HG03342 (cell line): ENCODE measurements at regions not wholly inside any gene's neighbourhood (a gene's known extent, or its start where the extent isn't known, plus 50 kb on each side); places are given as distances from the start of the nearest gene placed in this dataset.
"Not testable (repeated sequence)": the region's sequence is repeated elsewhere in the genome, so short reads cannot be mapped to it uniquely, and the experiment has no call there.

Source experiments
- ATAC-seq: cut with Tn5 transposase; IDR thresholded peaks from one replicate; pipeline ENCODE4 v1.9.1; 2021; ENCODE audit warnings: mild to moderate bottlenecking, moderate library complexity; ENCODE audit not compliant: unreplicated experiment

GRCh38 chr17:37829592-37830123, 84.8 kb upstream of the HNF1B start:
- ATAC-seq, result peak; percentile 40

DNA sequence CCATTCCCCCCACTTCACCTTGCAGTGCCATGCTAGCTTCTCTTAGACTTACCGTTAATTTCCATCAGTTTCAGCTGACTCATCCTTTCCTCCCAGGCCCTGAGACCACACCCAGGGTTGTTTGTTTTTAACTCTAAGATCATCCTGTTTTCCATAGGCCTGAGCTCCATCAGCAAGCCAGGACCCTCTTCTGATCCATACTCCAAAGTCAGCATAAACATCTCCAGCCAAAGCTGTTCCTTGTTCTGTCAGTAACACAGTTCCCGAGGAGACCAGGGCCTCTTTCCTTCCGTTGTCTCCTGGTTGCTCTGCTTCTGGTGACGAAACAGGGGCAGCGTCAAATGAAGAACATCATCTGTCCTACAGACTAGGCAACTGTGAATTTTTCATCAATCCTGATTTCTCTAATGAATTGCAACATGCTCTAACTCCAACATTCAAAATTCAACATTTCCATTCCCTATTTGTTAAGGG, 83.8 kb upstream of the HNF1B start:
- ATAC-seq, result no peak

GRCh38 chr17:37827905-37828650, 83.2 kb upstream of the HNF1B start:
- no peak for ATAC-seq

GRCh38 chr17:37826497-37827430, 81.9 kb upstream of the HNF1B start:
- ATAC-seq, result no peak

- no peak for ATAC-seq
Observed at GRCh38 chr17:37825851-37826250, 81.0 kb upstream of the HNF1B start.

DNA sequence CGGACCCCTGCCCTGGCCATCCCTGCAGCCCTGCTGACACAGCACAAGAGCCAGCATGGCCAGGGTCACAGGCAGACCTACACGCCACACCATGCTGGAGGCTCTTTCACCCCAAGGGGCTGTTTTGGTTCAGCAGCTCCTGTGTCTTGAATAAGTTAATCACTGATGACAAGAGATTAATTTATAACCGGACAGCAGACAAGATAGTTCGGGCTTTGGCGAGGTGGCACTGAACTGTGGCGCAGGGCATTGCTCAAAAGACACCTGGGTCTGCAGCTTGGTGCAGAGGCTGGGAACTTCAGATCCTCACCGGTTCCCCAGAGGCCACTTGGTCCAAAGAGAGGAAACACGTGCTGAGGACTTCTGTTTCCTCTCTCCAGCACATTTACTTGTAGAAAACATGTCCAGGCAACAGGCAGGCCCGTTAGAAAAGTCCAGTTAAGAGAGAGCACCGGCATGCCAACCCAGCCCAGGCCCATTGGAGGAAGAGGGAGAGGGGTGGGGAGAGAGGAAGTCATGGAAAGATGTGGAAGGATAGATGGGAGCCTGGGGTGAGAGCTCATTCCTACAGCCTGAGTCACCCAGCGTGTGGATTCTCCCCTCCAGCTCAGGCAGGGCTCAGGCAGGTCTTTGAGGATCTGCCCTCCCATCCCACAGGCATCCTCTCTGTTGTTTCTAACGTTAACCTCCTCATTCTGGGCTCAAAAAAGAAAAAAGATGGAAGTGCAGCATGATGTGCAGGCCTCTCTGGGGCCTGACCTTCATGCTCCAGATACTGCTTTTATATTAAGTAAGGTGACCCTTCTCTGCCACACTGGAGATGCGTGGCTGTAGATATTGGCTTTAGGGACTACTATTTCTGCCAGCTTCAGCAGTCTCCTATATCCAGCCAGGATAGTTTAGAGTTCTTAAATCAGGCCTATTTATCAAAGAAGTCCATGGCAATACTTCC, 80.0 kb upstream of the HNF1B start:
- no peak for ATAC-seq

- no peak for ATAC-seq
Observed at GRCh38 chr17:37823996-37824395, 79.1 kb upstream of the HNF1B start.

DNA sequence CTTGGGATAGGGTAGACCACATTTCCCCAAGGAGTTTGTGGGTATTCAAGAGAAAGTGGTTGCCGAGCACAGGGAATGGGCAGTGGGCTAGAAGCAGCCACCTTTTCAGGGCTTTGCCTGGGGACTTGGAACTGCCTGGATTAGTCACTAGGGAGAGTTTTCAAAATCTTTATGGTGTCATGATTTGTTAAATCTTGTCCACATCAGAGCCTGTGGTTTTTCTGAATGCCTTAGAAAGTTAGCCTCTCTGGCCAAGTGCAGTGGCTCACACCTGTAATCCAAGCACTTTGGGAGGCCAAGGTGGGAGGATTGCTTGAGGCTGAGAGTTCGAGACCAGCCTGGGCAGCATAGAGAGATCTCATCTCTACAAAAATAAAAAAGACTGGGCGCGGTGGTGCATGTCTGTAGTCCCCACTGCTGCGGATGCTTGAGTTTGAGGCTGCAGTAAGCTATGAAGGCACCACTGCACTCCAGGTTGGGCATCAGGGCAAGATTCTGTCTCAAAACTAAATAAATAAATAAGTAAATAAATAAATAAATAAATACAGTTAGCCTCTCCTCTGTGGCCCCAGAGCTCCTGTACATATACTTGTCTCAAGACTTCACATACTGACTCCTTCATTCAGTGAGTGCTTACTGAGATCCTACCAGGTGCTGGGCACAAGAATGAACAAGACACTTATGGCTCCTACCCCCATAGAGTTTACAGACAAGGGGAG, 76.3 kb upstream of the HNF1B start:
- no peak for ATAC-seq

GRCh38 chr17:37820313-37820994, 75.6 kb upstream of the HNF1B start:
- ATAC-seq, result no peak

DNA sequence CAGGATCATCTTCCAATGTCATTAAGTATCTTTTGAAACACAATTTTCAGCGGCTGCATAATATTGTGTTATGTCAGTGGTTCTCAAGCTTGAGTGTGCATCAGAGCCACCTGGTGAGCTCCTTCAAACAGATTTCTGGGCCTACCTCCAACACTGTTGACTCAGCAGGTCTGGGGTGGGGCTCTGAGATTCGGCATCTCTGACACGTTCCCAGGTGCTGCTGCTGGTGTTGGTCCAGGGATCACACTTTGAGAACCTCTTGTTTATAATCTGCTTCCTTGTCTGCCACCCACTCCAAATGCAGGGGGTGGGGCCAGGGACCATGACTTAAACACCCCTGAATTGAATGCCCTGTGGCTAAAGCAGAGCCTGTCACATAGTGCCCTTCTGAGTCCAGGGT, 73.8 kb upstream of the HNF1B start:
- no peak for ATAC-seq

DNA sequence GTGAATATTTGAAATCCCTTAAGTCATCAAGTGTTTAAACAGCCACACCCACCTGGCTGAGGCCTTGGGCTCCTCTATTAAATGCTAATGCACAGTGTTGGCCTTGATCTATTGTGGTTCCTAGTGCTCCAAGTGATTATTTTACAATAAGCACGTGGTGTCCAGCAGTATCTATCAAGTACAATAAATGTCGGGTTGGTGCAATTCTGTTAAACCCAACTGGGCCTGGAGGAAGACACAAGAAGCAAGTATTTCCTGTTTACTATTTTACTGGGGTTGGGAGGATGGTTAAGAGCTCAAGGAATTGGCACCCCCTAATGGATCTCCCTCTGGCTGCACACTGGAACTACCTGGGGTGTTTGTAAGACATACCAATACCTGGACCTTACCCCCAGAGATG, 72.1 kb upstream of the HNF1B start:
- ATAC-seq, result no peak

GRCh38 chr17:37815536-37815935, 70.7 kb upstream of the HNF1B start:
- no peak for ATAC-seq

DNA sequence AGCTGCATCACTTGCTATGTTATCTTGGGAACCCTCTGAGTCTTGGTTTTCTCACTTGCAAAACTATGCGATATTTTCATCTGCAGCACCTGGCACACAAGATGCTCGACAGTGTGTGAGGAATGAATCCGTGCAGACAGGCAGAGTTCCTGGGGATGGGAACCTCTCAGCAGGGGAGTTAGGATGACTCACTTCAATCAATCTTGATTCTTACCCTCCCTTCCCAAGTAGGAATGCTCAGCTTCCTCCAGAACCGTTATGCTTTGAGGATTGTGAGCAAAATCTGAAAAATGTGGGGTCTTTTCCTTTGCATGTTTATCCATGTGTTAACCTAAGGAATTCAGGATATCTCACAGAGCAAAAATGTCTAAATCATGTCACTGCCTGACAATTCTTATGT, 68.9 kb upstream of the HNF1B start:
- ATAC-seq, result no peak

DNA sequence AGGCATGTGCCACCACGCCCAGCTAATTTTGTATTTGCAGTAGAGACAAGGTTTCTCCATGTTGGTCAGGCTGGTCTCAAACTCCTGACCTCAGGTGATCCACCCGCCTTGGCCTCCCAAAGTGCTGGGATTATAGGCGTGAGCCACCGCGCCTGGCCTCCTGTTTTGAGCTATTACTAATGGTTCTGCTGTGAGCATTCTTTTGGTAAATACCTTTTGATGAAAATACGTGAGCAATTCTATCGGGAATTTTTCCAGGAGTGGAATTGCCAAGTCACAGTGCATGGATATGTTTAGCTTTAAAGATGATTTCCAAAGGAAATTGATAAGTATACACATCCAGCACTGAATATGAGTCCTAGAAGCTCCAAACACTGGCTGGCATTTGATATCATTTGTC, 64.0 kb upstream of the HNF1B start:
- not testable (repeated sequence) for ATAC-seq

GRCh38 chr17:37802712-37803416, 58.0 kb upstream of the HNF1B start:
- no peak for ATAC-seq

DNA sequence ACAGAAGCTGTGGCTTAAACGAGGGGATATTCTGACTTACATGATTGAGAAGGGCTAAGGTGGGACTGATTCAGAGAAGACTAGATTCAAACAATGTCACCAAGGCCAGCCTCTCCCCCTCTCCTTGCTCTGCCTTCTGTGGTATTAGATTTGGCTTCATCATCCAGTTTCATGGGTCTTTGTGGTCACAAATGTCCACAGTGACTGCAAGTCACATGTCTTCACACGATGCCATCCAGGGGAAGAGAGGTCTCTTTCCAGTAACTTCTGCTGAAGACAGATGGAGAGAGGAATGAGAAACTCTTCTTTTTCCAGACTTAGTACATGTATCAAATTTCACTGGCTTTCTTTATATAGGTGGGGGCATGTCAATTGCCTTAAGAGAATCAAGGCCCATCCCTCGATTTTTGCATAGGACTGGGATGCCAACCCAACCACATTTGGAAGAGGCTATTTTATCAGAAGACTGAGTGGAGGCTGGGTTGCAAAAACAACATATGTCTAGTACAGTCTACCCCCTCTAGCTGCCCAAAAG, 57.3 kb upstream of the HNF1B start:
- no peak for ATAC-seq

DNA sequence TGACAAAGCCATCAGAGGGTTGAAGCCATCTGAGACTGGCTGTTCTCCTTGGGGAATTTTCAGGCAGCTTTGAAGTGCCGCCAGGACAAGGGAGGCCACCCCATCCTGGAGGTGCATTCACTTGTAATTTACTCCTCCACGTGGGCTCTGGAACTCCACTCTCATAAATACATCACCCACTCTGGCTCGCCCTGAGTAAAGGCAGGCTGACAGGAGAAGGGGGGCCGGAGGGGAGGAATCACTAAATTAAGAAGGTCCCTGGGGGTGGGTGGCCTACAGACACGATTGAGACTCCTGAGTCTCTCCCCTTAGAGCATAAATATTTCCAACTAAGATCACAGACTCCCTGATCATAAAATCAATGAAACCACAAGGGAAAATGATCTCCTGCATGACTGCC, 56.3 kb upstream of the HNF1B start:
- ATAC-seq, result no peak

DNA sequence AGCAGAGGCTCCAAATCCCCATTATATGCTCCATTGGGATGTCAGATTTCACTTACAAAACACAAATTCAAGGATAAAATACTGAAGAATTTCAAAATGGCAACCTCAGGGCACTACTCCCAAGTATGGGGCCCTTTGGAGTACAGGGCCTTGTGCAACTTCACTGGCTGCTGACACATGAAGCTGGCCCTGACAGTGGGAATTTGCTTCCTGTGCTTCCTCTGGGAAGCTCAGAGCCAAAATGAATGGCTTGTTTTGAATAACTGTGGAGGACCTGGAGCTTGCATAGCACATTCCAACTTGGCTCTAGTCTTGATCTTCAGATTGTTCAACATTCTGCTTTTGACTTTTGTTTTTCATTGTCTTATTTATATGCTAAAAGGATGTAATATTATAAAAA, 52.3 kb upstream of the HNF1B start:
- ATAC-seq, result no peak

GRCh38 chr17:37796076-37796475, 51.2 kb upstream of the HNF1B start:
- ATAC-seq, result no peak
